ENCODE measurements at regions not wholly inside any gene's neighbourhood (a gene's known extent, or its start where the extent isn't known, plus 50 kb on each side); places are given as distances from the start of the nearest gene placed in this dataset.

GRCh38 chr5:97629276-97629675 is 446.2 kb upstream of the RIOK2 start:
- Histone ChIP-seq H3K36me3 (no peaks in the 10 kb centered on the region), H3K27me3 (no peaks in the 10 kb centered on the region), H3K4me3 (no peak overlapping the region), H3K9me3 (peaks cover 7% of the 10 kb centered on the region; the same call in 1 of the 2 replicates)
- DNase-seq = peak; percentile 87

- Histone ChIP-seq H3K9me3 (peaks cover 4% of the 10 kb centered on the region; the same call in 1 of the 2 replicates), H3K4me3 (no peak overlapping the region), H3K27me3 (no peaks in the 10 kb centered on the region; the same call in 1 of the 2 replicates), H3K36me3 (no peaks in the 10 kb centered on the region)
- DNase-seq = no peak
Observed at GRCh38 chr5:97635553-97635952, 452.5 kb upstream of the RIOK2 start.

- no peaks in the 10 kb centered on the region for H3K9me3 ChIP-seq
- H3K36me3 ChIP-seq = no peaks in the 10 kb centered on the region
- H3K4me3 ChIP-seq = no peak overlapping the region
- DNase-seq = no peak
- H3K27me3 ChIP-seq = no peaks in the 10 kb centered on the region; the same call in 1 of the 2 replicates
Observed at GRCh38 chr5:97636766-97637165, 453.7 kb upstream of the RIOK2 start.

DNA sequence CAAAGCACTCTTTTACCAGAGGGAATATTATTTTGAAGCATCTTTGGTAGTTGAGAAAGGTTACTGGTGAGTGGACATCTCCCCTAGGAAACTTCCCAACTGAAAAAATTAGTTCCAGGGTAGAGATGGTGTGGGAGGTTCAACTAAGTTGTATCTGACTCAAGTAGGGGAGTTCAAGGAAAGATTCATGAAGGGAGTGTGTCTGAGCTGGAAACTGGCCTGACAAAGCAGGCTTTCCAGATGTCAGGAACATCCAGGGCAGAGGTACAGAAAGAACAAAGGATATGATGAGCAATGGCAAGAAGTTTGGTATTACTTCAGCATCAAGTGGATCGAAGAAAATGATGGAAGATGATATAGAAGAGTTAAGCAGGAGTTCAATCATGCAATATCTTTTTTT is 458.0 kb upstream of the RIOK2 start:
- H3K4me3 ChIP-seq = no peak overlapping the region
- no peaks in the 10 kb centered on the region for H3K36me3 ChIP-seq
- DNase-seq = no peak
- no peaks in the 10 kb centered on the region for H3K9me3 ChIP-seq
- no peaks in the 10 kb centered on the region; the same call in 1 of the 2 replicates for H3K27me3 ChIP-seq

DNA sequence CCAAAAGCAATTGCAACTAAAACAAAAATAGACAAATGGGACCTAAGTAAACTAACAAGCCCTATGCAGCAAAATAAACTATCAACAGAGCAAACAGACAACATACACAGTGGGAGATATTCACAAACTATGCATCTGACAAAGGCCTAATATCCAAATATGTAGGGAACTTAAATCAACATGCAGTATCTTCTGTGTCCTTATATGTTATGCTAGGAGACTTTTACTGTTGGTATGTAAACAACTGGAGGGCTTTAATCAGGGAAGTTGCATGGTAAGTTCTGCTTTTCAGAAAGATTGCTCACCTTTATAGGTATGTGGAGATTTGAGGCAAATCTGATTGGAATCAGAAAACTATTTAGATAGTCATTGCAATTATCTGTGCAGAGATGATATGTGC is 461.2 kb upstream of the RIOK2 start:
- Histone ChIP-seq H3K4me3 (no peak overlapping the region), H3K36me3 (no peaks in the 10 kb centered on the region), H3K9me3 (0 out of 2 replicates have a peak, but pooled peaks cover 3% of the 10 kb centered on the region), H3K27me3 (no peaks in the 10 kb centered on the region; the same call in 1 of the 2 replicates)
- DNase-seq = no peak

GRCh38 chr5:97644896-97645295 is 461.8 kb upstream of the RIOK2 start:
- H3K9me3 ChIP-seq = 0 out of 2 replicates have a peak, but pooled peaks cover 3% of the 10 kb centered on the region
- H3K36me3 ChIP-seq = no peaks in the 10 kb centered on the region
- no peaks in the 10 kb centered on the region; the same call in 1 of the 2 replicates for H3K27me3 ChIP-seq
- no peak overlapping the region for H3K4me3 ChIP-seq
- DNase-seq = no peak

DNA sequence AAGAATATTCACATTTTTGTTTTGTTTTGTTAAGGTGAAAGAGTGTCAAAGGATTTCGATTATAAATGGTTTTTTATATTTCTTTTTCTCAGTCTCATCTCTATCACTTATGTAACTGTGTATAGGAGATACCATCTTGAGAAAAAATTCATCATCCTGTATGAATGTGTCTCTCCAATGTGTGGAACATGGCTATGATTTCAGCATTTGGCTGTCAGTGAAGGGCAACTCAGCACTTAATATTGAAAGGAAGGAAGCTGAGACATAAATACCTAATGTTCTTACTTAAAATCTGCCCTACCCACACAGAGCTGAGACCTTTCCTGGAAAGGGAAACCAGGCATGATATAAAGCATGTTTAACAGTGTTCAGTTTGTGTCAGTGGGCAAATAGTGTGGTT is 474.2 kb upstream of the RIOK2 start:
- Histone ChIP-seq H3K4me3 (no peak overlapping the region), H3K36me3 (no peaks in the 10 kb centered on the region), H3K9me3 (no peaks in the 10 kb centered on the region), H3K27me3 (no peaks in the 10 kb centered on the region)
- DNase-seq = no peak

GRCh38 chr5:97658116-97658900 is 475.3 kb upstream of the RIOK2 start:
- DNase-seq = no peak
- no peak overlapping the region for H3K4me3 ChIP-seq
- H3K36me3 ChIP-seq = no peaks in the 10 kb centered on the region
- no peaks in the 10 kb centered on the region for H3K9me3 ChIP-seq
- no peaks in the 10 kb centered on the region for H3K27me3 ChIP-seq

DNA sequence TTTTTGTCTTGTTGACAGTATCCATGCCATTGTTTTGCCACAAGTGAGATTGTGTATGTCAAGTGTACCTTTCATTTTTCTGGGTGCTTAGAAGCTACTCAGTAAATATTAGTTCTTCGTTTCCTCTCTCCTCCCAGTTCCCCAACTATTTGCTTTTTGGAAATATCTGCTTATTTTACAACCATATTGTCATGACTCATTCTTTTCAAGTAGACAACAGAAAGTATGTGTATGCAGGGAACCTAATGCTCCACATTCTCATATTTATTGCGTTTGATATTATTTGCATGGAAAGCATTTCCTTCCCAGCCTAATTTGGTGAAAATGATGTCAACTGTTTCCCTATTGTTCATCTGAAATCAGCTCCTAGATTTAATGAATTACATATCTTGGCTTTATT is 483.7 kb upstream of the RIOK2 start:
- H3K4me3 ChIP-seq = no peak overlapping the region
- H3K9me3 ChIP-seq = no peaks in the 10 kb centered on the region
- DNase-seq = no peak
- no peaks in the 10 kb centered on the region for H3K36me3 ChIP-seq
- H3K27me3 ChIP-seq = no peaks in the 10 kb centered on the region

GRCh38 chr5:97670447-97670846 is 487.4 kb upstream of the RIOK2 start:
- Histone ChIP-seq H3K4me3 (no peak overlapping the region), H3K36me3 (no peaks in the 10 kb centered on the region), H3K27me3 (no peaks in the 10 kb centered on the region), H3K9me3 (no peaks in the 10 kb centered on the region)
- no peak for DNase-seq

- Histone ChIP-seq H3K9me3 (no peaks in the 10 kb centered on the region), H3K4me3 (no peak overlapping the region)
- DNase-seq = no peak
Observed at GRCh38 chr5:97676608-97677007, 493.6 kb upstream of the RIOK2 start.

GRCh38 chr5:97694091-97694490 is 511.0 kb upstream of the RIOK2 start:
- Histone ChIP-seq H3K27me3 (peaks cover 5% of the 10 kb centered on the region; the same call in 1 of the 2 replicates), H3K4me3 (no peak overlapping the region), H3K36me3 (no peaks in the 10 kb centered on the region), H3K9me3 (no peaks in the 10 kb centered on the region)
- DNase-seq = no peak

More at GRCh38 chr5:97676608-97677007, 493.6 kb upstream of the RIOK2 start:
- no peaks in the 10 kb centered on the region for H3K36me3 ChIP-seq
- H3K27me3 ChIP-seq = no peaks in the 10 kb centered on the region

- peaks cover 3% of the 10 kb centered on the region; the same call in 1 of the 2 replicates for H3K27me3 ChIP-seq
- H3K4me3 ChIP-seq = no peak overlapping the region
- DNase-seq = no peak
- no peaks in the 10 kb centered on the region for H3K36me3 ChIP-seq
- no peaks in the 10 kb centered on the region for H3K9me3 ChIP-seq
Observed at GRCh38 chr5:97714424-97714823, 531.4 kb upstream of the RIOK2 start.

- H3K4me3 ChIP-seq = no peak overlapping the region
- no peaks in the 10 kb centered on the region for H3K36me3 ChIP-seq
- no peaks in the 10 kb centered on the region for H3K9me3 ChIP-seq
- DNase-seq = no peak
- 0 out of 2 replicates have a peak, but pooled peaks cover 3% of the 10 kb centered on the region for H3K27me3 ChIP-seq
Observed at GRCh38 chr5:97726106-97726505, 543.1 kb upstream of the RIOK2 start.

DNA sequence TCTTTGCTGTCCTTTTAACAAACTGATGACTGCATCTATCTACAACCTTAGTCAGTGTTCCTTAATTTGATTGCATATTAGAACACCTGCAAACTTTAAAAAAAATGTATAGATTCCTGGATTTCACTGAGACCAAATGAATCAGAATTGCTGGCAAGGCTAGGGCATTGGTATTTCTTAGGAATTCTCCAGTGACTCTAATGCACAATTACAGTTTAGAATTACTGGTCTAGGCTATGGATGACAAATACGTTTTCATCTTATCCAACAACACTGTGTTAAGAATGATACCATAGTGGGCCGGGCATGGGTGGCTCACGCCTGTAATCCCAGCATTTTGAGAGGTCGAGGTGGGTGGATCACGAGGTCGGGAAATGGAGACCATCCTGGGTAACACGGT is 545.9 kb upstream of the RIOK2 start:
- Histone ChIP-seq H3K9me3 (no peaks in the 10 kb centered on the region), H3K27me3 (0 out of 2 replicates have a peak, but pooled peaks cover 3% of the 10 kb centered on the region), H3K36me3 (no peaks in the 10 kb centered on the region), H3K4me3 (no peak overlapping the region)
- DNase-seq = no peak

GRCh38 chr5:97729938-97730337 is 546.9 kb upstream of the RIOK2 start:
- Histone ChIP-seq H3K27me3 (0 out of 2 replicates have a peak, but pooled peaks cover 3% of the 10 kb centered on the region), H3K4me3 (no peak overlapping the region), H3K9me3 (no peaks in the 10 kb centered on the region), H3K36me3 (no peaks in the 10 kb centered on the region)
- DNase-seq = no peak

GRCh38 chr5:97735209-97735608 is 552.2 kb upstream of the RIOK2 start:
- DNase-seq = peak; percentile 55
- Histone ChIP-seq H3K4me3 (no peak overlapping the region), H3K36me3 (no peaks in the 10 kb centered on the region), H3K9me3 (no peaks in the 10 kb centered on the region), H3K27me3 (0 out of 2 replicates have a peak, but pooled peaks cover 3% of the 10 kb centered on the region)

GRCh38 chr5:97737608-97738007 is 554.6 kb upstream of the RIOK2 start:
- no peak for DNase-seq
- H3K36me3 ChIP-seq = no peaks in the 10 kb centered on the region
- H3K27me3 ChIP-seq = 0 out of 2 replicates have a peak, but pooled peaks cover 5% of the 10 kb centered on the region
- H3K9me3 ChIP-seq = no peaks in the 10 kb centered on the region
- no peak overlapping the region for H3K4me3 ChIP-seq

Measured in MG63 (cell line).